ENCODE measurements at regions not wholly inside any gene's neighbourhood (a gene's known extent, or its start where the extent isn't known, plus 50 kb on each side); places are given as distances from the start of the nearest gene placed in this dataset.
"Not testable (repeated sequence)": the region's sequence is repeated elsewhere in the genome, so short reads cannot be mapped to it uniquely, and the experiment has no call there.

GRCh38 chr5:124176692-124177091 lies 569.7 kb downstream of the ZNF608 start:
- no peak for DNase-seq (ENCODE audit: low spot score)

DNA sequence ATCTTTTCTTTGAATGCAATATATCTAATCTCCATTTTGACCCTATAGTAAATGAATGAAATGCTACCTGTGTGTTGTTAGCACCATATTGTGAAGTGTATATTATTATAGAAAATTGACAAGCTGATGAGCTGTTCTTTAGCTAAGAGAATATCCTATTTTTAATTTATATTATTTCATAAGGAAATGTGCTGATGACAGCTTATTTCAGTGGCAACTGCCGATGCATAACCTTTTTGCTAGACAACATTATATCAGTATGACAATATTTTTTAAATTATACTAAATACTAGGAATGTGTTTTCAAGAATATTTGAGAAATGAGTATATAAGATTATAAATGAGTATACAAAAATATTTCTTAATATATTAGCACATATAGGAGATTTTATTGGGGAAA lies 573.1 kb downstream of the ZNF608 start:
- DNase-seq (ENCODE audit: low spot score), result no peak

DNA sequence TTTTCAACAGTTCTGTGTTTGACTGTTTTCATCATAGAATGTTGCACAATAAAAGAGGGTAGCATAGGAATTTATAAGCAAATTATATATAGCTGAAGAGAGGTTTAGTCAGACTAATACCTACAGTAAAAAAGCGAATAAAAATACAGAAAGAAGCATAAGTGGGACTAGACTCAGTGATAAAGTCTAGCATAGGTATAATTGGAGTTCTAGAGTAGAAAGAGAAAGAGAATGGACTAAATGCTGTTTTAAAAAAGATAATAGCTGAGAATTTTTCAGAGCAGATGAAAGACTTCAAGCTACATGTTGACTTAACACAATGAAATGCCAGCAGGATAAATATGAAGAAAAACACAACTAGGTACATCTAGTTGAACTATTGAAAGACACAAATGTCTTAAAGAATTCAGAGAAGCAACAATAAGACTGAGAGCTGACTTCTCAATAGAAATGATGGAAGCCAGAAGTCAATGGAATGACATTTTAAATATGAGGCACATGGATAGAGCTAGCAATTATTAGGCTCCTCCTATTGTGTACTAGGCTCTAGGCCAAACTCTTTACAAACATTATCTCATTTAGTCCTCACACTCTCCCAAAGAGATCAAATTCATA lies 573.9 kb downstream of the ZNF608 start:
- no peak for DNase-seq (ENCODE audit: low spot score)

GRCh38 chr5:124168093-124168492 lies 578.3 kb downstream of the ZNF608 start:
- not testable (repeated sequence) for DNase-seq (ENCODE audit: low spot score)

DNA sequence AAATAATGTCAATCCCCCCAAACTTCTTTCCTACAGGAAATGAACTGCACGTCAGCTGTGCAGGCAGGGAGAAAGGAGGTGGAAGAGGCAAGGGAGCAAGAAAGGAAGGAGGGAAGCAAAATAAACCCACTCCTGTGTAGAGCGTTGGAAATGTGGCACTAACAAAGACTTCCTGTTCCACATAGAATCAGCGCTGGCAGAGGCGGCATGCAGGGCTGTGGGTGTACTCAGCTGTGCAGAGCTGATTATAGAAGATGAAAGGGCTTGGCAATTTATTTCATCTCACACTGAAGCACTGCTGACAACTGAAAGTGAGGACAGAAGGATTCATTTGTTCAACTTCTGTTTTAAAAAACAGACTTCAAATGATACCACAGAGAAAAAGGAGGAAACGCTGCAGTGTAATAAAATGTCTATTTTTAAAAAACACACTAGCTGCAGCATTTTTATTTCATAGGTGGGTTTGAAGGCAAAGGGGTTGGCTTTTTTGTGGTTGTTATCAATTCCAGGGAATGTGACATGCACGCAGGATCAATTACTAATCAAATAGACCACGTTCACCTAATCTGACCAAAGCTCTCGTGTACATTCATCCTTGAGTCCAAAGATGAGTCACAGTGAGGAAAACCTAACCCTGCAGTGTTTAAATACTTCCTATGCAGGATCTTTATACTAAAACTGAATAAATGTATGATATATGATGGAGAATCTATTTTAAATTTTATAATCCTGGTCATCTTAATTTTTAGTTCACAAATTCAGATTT lies 583.5 kb downstream of the ZNF608 start:
- DNase-seq (ENCODE audit: low spot score), result peak; percentile 3

GRCh38 chr5:124161266-124161665 lies 585.2 kb downstream of the ZNF608 start:
- no peak for DNase-seq (ENCODE audit: low spot score)

- DNase-seq (ENCODE audit: low spot score), result no peak
Measured at GRCh38 chr5:124160265-124160664, 586.2 kb downstream of the ZNF608 start.

- DNase-seq (ENCODE audit: low spot score), result no peak
Measured at GRCh38 chr5:124157320-124157719, 589.1 kb downstream of the ZNF608 start.

DNA sequence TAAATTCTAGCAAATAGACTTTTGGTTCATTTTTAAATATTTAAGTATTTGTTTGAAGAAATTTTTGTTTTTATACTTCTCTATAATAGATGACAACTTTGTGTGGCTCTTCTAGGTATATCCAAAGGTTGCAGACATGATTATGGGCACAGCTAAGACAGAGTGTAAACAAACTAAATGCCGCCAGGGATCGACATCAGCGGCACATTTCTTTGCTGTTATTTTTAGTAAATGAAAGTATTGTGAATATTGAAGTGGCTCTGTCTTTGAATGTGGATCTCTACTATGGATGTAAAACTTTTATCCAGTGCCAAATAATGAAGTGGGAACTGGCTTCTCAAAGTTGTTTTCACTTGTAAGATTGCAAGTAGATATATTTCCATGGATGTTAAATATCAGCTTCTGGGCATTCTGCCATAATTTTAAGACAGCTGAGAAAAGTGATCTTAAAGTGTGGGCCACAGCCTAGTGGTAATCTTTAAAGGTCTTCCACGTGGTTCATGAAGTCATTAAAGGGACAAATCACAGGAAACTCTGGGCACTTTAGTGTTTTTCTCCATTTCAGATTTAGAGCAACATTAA lies 589.9 kb downstream of the ZNF608 start:
- no peak for DNase-seq (ENCODE audit: low spot score)

- DNase-seq (ENCODE audit: low spot score), result no peak
Measured at GRCh38 chr5:124154714-124155113, 591.7 kb downstream of the ZNF608 start.

DNA sequence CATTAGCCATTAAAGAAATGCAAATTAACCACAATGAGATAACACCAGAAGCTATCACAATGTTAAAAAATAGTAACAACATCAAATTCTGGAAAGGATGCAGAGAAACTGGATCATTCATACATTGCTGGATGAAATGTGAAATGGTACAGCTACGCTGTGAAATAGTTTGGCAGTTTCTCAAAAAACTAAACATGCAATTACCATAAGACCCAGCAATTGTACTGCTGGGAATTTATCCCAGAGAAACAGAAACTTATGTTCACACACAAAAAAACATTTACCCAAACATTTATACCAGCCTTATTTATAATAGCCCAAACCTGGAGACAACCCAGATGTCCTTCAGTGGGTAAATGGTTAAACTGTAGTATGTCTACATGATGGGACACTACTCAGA lies 592.9 kb downstream of the ZNF608 start:
- DNase-seq (ENCODE audit: low spot score), result no peak

- DNase-seq (ENCODE audit: low spot score), result no peak
Measured at GRCh38 chr5:124148574-124148973, 597.9 kb downstream of the ZNF608 start.

GRCh38 chr5:124140060-124140459 lies 606.4 kb downstream of the ZNF608 start:
- no peak for DNase-seq (ENCODE audit: low spot score)

GRCh38 chr5:124139477-124139876 lies 607.0 kb downstream of the ZNF608 start:
- no peak for DNase-seq (ENCODE audit: low spot score)

DNA sequence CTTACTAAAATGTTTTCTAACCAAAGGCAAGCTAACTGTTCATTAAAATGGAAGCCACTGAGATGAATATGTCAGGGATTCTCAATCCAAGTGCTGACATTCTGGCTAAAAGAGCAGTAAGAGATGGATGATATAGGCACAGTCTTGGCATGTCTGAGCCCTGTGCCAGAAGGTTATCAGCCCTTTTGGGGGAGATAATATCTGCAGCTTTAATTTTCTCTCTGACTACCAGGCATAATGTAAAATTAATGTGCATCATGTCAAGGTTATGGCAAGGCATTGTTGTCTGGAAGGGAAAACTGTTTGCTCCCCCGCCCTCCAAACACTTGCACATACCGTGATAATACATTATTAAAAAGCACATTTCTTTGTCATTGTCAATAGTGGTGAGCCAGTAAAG lies 609.8 kb downstream of the ZNF608 start:
- no peak for DNase-seq (ENCODE audit: low spot score)

DNA sequence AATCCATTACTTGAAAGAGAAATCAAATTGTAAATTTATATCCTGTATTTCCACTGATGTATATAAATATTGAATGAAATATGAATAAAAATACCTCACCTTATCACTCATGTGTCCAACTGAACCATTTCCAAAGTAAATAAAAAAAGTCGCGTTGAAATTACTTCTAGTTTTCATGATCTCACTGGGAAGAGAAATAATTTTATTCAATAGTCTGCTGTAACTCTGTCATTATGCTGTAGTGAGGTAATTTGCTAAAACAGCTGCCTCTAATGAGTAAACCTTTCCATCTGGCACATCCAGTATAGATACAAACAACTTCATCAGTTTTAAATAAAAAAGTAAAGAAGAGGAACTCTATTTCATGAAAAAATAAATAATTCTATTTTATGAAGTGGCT lies 611.5 kb downstream of the ZNF608 start:
- no peak for DNase-seq (ENCODE audit: low spot score)

DNA sequence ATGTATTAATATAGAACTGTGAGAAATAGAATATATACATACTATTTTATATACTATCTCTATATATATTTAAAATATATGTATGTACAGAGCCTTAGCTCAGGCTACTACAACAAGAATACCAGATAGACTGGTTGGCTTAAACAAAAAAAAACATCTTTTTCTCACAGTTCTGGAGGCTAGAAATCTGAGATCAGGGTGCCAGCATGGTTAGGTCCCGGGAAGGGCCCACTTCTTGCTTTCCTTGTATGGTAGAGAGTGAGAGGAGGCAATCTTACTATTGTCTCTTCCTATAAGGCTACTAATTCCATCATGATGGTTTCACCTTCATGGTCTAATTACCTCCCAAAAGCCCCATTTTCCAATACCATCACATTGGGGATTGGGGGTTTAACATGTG lies 613.0 kb downstream of the ZNF608 start:
- no peak for DNase-seq (ENCODE audit: low spot score)

GRCh38 chr5:124132843-124133242 lies 613.6 kb downstream of the ZNF608 start:
- DNase-seq (ENCODE audit: low spot score), result no peak

DNA sequence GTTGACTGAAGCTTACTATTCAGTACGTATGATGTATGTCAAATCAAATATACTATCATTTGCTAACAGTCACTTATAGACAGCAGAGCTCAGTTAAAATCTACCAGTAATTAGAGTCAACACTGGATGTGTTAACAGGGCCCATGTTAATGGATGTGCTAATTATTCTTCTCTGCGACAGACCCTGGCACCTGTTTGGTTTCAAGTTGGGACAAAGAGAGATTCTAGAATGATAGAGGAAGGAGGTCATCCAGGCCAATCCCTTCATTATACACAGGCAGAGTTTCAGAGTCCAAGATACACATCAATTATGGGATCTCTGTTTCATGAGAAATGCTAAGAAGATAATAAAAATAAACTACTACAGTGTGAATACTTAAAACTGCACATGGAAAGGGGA lies 615.0 kb downstream of the ZNF608 start:
- no peak for DNase-seq (ENCODE audit: low spot score)

DNA sequence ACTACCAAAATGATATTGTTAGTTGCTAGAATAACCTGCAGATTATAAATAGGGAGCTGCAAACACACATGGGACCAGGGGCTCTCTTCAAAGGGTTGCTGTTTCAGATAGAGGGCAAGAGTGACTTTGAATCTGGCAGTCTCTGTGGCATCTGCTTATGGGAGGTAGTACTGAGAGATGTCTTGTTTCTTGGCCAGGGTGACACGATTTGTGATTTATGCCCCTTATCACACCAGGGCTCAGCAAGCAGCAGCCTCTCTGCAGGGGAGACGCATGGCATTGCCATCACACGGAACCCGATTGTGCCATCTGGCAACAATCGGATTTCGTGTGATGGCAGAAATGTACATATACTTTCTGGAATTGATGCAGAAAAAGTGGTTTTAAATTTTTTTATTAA lies 615.6 kb downstream of the ZNF608 start:
- DNase-seq (ENCODE audit: low spot score), result no peak

DNA sequence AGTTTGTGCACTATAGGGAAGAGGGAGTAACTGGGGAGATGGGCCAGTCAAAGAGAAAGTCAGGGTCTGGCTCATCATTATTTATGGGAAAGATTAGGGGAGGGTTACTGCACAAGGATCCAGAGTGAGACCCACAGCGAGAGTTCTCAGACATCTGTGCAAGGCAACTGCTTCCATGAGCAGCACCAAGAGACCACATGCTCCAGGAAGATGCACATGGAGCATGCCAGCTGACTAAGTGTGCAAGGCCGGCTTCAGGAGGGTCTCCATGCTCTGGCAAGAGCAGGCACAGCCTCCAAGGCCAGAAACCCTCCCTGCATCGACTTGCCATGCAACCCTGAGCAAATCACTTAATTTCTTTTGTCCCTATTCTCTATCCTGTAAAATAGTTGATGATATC lies 616.9 kb downstream of the CSNK1G3 start:
- no peak for DNase-seq (ENCODE audit: low spot score)

DNA sequence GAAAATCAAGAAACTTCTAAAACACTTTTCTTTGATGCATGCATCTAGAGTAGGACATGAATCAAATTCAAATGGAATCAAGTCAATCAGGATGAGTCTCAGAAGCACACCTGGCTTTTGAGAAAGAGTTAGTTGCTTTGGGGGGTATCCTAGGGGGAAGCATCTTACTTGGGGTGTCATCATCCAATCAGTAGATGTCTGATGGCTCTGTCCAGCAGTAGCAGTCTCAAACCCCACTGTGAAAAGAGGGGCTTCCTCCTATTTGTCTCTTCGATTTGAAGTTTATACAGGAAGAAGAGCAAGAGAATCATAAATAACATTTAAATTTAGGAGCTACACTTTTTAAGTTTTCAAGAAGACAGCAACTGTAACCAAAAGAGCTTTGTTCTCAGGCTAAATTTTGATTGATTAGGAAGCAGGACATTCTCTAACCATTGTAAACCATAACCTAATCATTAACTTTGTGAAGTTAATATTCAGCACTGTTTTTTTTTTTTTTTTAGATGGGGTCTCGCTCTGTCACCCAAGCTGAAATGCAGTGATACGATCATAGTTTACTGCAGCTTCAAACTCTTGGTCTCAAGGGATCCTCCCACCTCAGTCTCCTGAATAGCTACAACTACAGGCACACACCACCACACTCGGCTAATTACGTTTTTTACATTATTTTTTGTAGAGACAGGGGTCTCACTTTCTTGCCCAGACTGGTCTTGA lies 614.7 kb downstream of the CSNK1G3 start:
- no peak for DNase-seq (ENCODE audit: low spot score)

DNA sequence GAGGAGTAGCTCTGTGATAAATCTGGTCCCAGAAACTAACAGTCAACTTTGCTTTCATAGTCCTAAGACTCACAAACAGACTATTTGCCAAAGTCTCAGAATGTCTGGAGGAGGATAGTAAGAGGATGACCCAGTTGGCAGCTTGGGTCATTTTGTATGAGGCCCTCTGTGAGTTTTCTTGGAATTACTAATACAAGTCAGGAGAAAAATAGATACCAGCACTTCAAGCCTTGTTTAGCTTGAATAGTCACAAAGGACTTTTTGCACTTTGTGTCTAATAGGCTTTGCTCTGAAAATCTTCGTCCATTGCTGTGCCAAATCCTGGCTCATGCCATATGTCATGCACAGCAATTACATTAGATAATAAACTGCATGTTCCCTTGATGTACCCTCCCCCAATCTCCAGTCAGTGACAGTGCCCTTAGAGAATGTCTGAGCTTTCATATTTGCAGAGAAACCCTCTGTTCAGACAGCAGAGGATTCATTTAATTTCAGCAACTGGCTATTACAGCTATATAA lies 612.8 kb downstream of the CSNK1G3 start:
- DNase-seq (ENCODE audit: low spot score), result no peak
